NCI-H1694 (cell line): ENCODE measurements at regions not wholly inside any gene's neighbourhood (a gene's known extent, or its start where the extent isn't known, plus 50 kb on each side); places are given as distances from the start of the nearest gene placed in this dataset.
A peak's percentile ranks its signal among the peaks of the same experiment; 100 is the strongest.

Source experiments
- DNase-seq: peaks from one replicate; lab custom pipeline; 2025; lab: John Stamatoyannopoulos, UW

GRCh38 chr5:173689737-173690360 is 73.4 kb upstream of the BOD1 start:
- no peak for DNase-seq

DNA sequence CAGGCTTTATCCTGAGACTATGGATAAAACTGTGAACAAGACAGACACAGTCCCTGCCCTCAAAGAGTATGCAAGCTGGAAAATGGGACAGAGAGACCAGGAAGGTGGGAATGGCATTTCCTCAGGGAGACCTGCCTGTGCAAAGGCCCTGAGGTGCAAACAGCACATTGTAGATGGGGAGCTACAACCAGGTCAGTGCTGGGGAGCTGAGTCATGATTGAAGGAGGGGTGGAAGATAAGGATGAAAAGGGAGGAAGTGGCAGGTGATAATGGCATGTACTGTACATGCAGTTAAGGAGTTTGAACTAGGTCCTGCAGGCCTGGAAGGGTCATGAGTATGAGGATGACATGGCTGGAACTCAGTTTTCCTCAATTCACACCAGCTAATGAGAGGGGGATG is 75.5 kb upstream of the BOD1 start:
- no peak for DNase-seq

DNA sequence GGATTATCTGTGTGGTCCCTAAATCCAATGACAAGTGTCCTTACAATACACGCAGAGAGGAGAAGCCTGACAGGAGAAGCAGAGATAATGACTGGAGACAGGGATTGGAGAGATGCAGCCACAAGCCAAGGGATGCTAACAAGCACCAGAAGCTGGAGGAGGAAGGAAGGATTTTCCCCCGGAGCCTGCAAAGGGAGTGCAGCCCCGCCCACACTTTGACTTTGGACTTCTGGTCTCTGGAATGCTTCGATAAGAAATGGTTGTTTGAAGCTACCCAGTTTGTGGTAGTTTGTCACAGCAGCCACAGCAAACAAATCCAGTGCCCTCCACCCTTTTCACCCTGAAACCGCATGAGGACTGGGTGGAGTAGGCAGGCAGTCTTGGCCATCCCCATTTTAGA is 77.2 kb upstream of the BOD1 start:
- DNase-seq = no peak

DNA sequence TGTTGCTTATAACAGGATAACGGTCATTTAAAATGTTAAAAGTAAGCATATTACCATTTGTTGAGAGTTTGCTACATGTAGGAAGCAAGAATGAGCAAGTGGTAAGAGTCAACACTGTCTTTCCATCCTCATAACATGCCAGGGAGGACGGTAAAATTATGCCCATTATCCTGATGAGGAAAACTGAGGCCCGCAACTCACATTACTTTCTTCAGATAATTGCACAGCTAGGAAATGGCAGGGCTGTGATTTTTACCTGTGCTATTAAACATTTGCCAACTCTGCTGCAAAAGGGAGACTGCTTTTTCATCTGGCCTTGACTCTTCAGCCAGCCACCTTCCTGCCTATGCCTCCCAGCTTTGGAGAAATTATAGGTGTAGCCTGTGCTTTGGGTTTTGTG is 79.8 kb upstream of the BOD1 start:
- DNase-seq = no peak

- no peak for DNase-seq
Measured at GRCh38 chr5:173697931-173698579, 81.6 kb upstream of the BOD1 start.

- DNase-seq = no peak
Measured at GRCh38 chr5:173699966-173700365, 83.5 kb upstream of the BOD1 start.

- no peak for DNase-seq
Measured at GRCh38 chr5:173703466-173703865, 87.0 kb upstream of the BOD1 start.

GRCh38 chr5:173704615-173705511 is 88.4 kb upstream of the BOD1 start:
- no peak for DNase-seq

- no peak for DNase-seq
Measured at GRCh38 chr5:173705512-173706044, 89.1 kb upstream of the BOD1 start.

DNA sequence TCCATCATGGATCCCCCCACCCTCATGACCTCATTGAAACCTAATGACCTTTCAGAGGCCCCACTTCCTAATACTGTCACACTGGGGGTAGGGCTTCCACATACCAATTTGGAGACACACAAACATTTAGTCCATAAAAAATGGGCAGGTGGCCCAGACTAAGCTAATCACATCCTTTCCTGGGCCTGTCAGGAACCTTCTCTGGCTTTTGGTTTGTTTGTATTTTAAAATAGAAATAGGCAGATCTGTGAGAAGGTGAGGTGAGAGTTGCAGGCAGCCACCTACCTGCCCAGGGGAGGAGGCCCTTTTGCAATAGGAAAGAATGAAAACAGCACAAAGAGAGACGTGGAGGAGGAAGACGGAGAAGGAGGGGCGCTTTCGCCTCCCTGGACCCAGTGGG is 90.2 kb upstream of the BOD1 start:
- DNase-seq = no peak

DNA sequence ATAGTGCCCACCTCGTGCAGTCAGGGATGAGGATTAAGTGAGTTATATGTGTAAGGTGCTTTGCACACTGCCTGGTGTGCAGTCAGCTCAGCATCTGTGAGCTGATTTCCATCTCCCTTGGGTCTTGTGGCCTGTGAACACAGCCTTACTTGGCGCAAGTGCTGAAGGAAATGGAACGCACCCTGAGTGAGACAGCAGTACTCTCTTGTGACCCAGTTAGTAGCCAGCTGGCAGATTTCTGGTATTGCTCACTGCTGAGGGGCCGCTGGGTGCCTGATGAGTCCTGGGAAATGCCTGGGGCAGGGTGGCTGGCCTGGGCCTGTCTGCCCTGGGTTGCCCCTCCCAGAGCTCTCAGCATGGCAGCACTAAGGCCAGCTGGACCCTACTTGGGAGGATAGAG is 90.9 kb upstream of the BOD1 start:
- DNase-seq = peak; percentile 11

DNA sequence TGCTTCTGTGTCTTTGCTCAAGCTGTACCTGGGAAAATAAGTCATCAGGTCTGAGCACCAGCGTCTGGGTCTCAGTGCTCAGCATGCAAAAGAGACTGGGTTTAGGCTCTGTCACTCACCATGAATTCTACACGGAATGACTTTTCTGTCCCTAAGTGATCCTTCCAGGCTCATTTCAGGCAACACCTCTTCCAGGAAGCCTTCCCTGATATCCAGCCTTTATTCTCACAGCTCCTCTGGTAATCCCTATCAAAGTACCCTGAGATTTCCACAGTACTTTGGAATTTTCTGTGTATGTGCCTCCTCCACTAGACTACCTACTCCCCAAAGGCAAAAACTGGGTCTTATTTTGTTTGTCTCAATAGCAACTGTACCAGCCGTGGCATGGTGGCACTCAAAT is 92.7 kb upstream of the BOD1 start:
- DNase-seq = no peak

DNA sequence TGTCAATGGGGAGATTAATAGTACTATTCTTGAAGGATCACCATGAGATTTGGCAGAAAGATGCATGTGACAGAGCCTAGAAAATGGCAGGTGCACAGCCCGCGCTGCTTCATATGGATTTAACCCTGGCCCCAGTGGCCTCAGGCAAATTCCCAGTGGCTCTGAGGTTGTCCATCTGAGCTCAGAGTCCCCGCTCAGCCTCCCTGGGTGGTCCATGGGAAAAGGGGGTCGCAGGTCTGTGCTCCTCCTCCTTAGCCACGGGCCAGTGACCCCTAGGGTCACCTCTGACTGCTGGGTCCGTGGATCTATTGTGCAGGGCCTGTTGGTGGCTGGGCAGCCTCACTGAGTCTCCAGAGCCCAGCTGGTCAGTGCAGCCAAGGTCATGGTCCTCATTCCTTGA is 93.3 kb upstream of the BOD1 start:
- DNase-seq = no peak

GRCh38 chr5:173710528-173710927 is 94.1 kb upstream of the BOD1 start:
- no peak for DNase-seq

- no peak for DNase-seq
Measured at GRCh38 chr5:173711466-173711865, 95.0 kb upstream of the BOD1 start.

- no peak for DNase-seq
Measured at GRCh38 chr5:173712609-173713175, 96.2 kb upstream of the BOD1 start.

DNA sequence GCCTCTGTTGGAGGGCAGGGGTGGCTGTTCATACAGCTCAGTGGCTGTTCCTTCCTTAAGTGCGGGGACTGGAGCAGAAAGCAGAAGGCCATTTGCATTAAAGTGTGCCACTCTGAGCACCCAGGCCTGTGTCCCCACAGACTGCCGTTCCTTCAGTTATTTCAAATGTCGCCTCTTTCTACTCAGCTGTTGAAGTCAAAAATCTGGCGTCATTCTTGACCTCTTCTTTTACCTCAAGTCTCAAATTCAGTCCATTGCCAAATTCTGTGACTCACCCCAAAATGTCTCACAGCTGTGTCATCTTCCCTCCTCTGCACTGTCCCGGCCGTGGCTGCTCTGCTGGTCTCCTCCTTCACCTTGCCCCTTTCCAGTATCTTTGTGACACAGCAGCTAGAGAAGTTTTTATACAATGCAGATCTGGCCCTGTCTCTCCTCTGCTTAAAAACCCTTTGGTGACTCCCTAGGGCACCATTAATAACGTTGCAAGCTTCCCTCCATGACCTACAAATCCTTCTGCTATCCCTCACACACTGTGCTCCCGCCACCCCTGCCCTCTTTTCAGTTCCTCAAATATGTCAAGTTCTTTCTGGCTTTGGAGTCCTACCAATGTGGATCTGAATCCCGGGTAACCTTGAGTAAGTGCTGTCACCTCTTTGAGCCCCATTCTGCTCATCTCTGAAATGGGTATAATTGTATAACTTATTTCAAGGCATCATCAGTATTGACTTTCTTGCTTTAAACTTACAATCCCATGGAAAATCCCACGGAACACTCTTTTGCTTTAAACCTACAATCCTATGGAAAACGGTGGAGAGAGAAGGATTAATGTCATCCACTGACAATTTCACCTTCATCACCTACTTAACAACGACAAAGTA is 98.3 kb upstream of the BOD1 start:
- DNase-seq = no peak

GRCh38 chr5:173715607-173716006 is 99.2 kb upstream of the BOD1 start:
- DNase-seq = no peak

GRCh38 chr5:173716058-173716682 is 99.7 kb upstream of the BOD1 start:
- DNase-seq = no peak

GRCh38 chr5:173717959-173718358 is 101.5 kb upstream of the BOD1 start:
- DNase-seq = no peak

GRCh38 chr5:173718469-173718868 is 102.0 kb upstream of the BOD1 start:
- no peak for DNase-seq
